Neural progenitor cell (in vitro differentiated cells): ENCODE measurements at regions not wholly inside any gene's neighbourhood (a gene's known extent, or its start where the extent isn't known, plus 50 kb on each side); places are given as distances from the start of the nearest gene placed in this dataset.

ENCODE experiments used
- EZH2 ChIP-seq: fragments of 200-600 bp; sonication (generic); IDR thresholded peaks from 2 replicates; pipeline ENCODE4 v1.6.1; 2017; ENCODE audit warnings: antibody characterized with exemption, mild to moderate bottlenecking, moderate library complexity
- EZH2phosphoT487 ChIP-seq: fragments of 200-600 bp; sonication (generic); IDR thresholded peaks from 2 replicates; pipeline ENCODE4 v1.6.1; 2017; ENCODE audit warnings: antibody characterized with exemption
- TF ChIP-seq, protein P1 (sequence below): fragments of 200-600 bp; sonication (generic); IDR thresholded peaks from 2 replicates; pipeline ENCODE4 v1.5.1; 2017; ENCODE audit warnings: antibody characterized with exemption, mild to moderate bottlenecking

- TF ChIP-seq, protein P1, sequence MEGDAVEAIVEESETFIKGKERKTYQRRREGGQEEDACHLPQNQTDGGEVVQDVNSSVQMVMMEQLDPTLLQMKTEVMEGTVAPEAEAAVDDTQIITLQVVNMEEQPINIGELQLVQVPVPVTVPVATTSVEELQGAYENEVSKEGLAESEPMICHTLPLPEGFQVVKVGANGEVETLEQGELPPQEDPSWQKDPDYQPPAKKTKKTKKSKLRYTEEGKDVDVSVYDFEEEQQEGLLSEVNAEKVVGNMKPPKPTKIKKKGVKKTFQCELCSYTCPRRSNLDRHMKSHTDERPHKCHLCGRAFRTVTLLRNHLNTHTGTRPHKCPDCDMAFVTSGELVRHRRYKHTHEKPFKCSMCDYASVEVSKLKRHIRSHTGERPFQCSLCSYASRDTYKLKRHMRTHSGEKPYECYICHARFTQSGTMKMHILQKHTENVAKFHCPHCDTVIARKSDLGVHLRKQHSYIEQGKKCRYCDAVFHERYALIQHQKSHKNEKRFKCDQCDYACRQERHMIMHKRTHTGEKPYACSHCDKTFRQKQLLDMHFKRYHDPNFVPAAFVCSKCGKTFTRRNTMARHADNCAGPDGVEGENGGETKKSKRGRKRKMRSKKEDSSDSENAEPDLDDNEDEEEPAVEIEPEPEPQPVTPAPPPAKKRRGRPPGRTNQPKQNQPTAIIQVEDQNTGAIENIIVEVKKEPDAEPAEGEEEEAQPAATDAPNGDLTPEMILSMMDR: no peak
- TF ChIP-seq EZH2 (no peak), EZH2phosphoT487 (no peak)
Measured at GRCh38 chr10:23533212-23533611, 94.3 kb downstream of the OTUD1 start.
